SJSA1 (cell line): ENCODE measurements at regions not wholly inside any gene's neighbourhood (a gene's known extent, or its start where the extent isn't known, plus 50 kb on each side); places are given as distances from the start of the nearest gene placed in this dataset.
"Not testable (repeated sequence)": the region's sequence is repeated elsewhere in the genome, so short reads cannot be mapped to it uniquely, and the experiment has no call there.

Source experiments
- DNase-seq, 2 experiments: peaks; one replicate each; pipeline ENCODE4 v3.0.0-alpha.2; 2015 to 2020; ENCODE audit warnings: low spot score in 2 of 2, low read depth in 1 of 2
- H3K27ac ChIP-seq: fragments of 250-450 bp; sonication (Bioruptor Pico); 2 replicates; pipeline ENCODE4 v1.5.1; 2020; ENCODE audit warnings: mild to moderate bottlenecking, moderate library complexity
- H3K27me3 ChIP-seq: fragments of 250-450 bp; sonication (Bioruptor Pico); replicated peaks from 2 replicates; pipeline ENCODE4 v1.5.1; 2020; ENCODE audit warnings: mild to moderate bottlenecking, moderate library complexity
- H3K36me3 ChIP-seq: fragments of 250-450 bp; sonication (Bioruptor Pico); 2 replicates; pipeline ENCODE4 v1.5.1; 2020; ENCODE audit warnings: mild to moderate bottlenecking
- H3K4me1 ChIP-seq: fragments of 250-450 bp; sonication (Bioruptor Pico); replicated peaks from 2 replicates; pipeline ENCODE4 v1.6.1; 2021; ENCODE audit warnings: mild to moderate bottlenecking
- H3K4me3 ChIP-seq: fragments of 250-450 bp; sonication (Bioruptor Pico); 2 replicates; pipeline ENCODE4 v1.5.1; 2020; ENCODE audit warnings: mild to moderate bottlenecking
- H3K9me3 ChIP-seq: fragments of 250-450 bp; sonication (Bioruptor Pico); replicated peaks from 2 replicates; pipeline ENCODE4 v1.5.1; 2020; ENCODE audit warnings: mild to moderate bottlenecking

GRCh38 chr20:1820138-1821079 lies 74.8 kb upstream of the SIRPA start:
- Histone ChIP-seq H3K4me1 (peaks cover 31% of the 10 kb centered on the region), H3K27me3 (no peaks in the 10 kb centered on the region), H3K27ac (no peak overlapping the region), H3K4me3 (no peak overlapping the region), H3K36me3 (no peaks in the 10 kb centered on the region), H3K9me3 (peaks cover 10% of the 10 kb centered on the region)
- no peak for DNase-seq

GRCh38 chr20:1819311-1820137 lies 75.7 kb upstream of the SIRPA start:
- no peak for DNase-seq

DNA sequence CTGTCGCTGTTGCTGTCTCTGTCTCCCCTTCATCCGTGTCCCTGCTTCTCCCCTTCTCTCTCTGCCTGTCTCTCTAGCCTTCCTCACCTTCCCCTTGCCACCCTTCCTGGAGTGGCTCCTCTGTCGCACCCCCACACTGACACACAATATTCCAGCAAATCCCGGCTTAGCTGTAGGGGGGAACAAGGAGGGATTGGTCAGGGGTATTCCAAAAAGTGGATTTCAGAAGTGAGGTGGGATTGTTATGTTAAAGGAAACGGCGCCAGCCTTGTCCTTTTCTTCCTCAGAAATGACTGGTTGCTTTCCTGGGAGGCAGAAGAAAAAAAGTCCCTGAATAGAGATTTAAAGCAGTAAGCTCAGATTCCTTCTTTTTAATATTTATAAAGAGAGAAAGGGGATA lies 76.3 kb upstream of the SIRPA start:
- Histone ChIP-seq H3K27me3 (no peaks in the 10 kb centered on the region), H3K9me3 (peaks cover 10% of the 10 kb centered on the region), H3K36me3 (no peaks in the 10 kb centered on the region), H3K27ac (no peak overlapping the region), H3K4me1 (peaks cover 35% of the 10 kb centered on the region), H3K4me3 (no peak overlapping the region)
- DNase-seq: no peak

More at GRCh38 chr20:1819311-1820137, 75.7 kb upstream of the SIRPA start:
- no peaks in the 10 kb centered on the region for H3K36me3 ChIP-seq
- H3K4me3 ChIP-seq: no peak overlapping the region
- H3K4me1 ChIP-seq: peaks cover 34% of the 10 kb centered on the region
- H3K9me3 ChIP-seq: peaks cover 10% of the 10 kb centered on the region
- H3K27ac ChIP-seq: no peak overlapping the region
- no peaks in the 10 kb centered on the region for H3K27me3 ChIP-seq

- Histone ChIP-seq H3K9me3 (peaks cover 9% of the 10 kb centered on the region), H3K4me1 (peaks cover 40% of the 10 kb centered on the region), H3K4me3 (no peak overlapping the region), H3K27ac (no peak overlapping the region), H3K27me3 (no peaks in the 10 kb centered on the region), H3K36me3 (no peaks in the 10 kb centered on the region)
- no peak for DNase-seq
Measured at GRCh38 chr20:1818247-1818840, 76.9 kb upstream of the SIRPA start.

GRCh38 chr20:1817577-1818211 lies 77.5 kb upstream of the SIRPA start:
- Histone ChIP-seq H3K36me3 (no peaks in the 10 kb centered on the region), H3K27ac (no peak overlapping the region), H3K4me3 (no peak overlapping the region), H3K27me3 (no peaks in the 10 kb centered on the region), H3K9me3 (peaks cover 7% of the 10 kb centered on the region), H3K4me1 (peaks cover 45% of the 10 kb centered on the region)
- no peak for DNase-seq

- H3K9me3 ChIP-seq: peaks cover 1% of the 10 kb centered on the region; the same call in 1 of the 2 replicates
- H3K27ac ChIP-seq: peak overlapping the region; percentile 72
- peak; percentile 66 to 82 for DNase-seq
- H3K4me1 ChIP-seq: peaks cover 55% of the 10 kb centered on the region
- H3K4me3 ChIP-seq: no peak overlapping the region
- no peaks in the 10 kb centered on the region for H3K36me3 ChIP-seq
- H3K27me3 ChIP-seq: no peaks in the 10 kb centered on the region
Measured at GRCh38 chr20:1816384-1817381, 78.5 kb upstream of the SIRPA start.

DNA sequence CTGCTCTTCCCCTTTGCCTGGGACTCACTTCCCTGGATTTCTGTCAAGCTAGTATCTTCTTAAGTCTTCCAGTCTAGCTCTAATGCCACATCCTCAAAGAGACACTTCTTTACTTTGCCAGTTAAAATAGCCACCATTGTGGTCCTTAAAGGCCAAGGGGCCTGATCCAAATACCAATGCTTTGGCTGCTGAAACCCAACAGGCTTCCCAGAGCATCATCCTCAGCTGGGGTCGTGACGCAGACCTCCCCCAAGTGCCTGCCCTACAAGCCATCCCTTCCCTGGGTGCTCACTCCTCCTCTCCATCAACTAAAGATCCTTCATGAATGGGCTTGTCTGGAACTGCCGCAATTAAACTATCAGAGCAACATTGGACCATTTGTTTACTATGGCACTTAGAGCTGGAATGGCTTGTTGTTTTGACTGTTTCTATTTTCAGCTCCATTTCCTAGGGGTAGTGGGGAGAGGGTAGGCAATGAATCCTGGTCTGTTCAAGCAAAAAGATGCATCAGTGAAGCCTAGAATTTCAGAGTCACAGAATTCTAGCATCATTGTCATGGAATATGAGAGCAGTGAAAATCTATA lies 79.6 kb upstream of the SIRPA start:
- Histone ChIP-seq H3K9me3 (no peaks in the 10 kb centered on the region), H3K27me3 (no peaks in the 10 kb centered on the region), H3K4me1 (peaks cover 63% of the 10 kb centered on the region), H3K4me3 (no peak overlapping the region), H3K27ac (peak overlapping the region; percentile 72), H3K36me3 (no peaks in the 10 kb centered on the region)
- DNase-seq: peak in 1 of 2 experiments; percentile 37

DNA sequence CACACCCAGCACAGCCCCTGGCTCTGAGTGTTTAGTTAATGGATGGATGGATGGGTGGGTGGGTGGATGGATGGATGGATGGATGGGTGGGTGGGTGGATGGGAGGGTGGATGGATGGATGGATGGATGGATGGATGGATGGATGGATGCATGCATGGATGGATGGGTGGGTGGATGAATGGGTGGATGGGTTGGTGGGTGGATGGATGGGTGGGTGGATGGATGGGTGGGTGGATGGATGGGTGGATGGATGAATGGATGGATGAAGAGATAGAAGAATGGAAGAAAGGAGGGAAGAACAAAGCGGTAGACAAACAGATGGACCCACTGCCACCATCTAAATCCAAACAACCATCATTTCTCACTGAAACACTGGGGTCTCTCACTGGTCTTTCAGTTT lies 80.3 kb upstream of the SIRPA start:
- not testable (repeated sequence) for DNase-seq, H3K27me3 ChIP-seq, H3K9me3 ChIP-seq, H3K27ac ChIP-seq, H3K36me3 ChIP-seq, H3K4me3 ChIP-seq
- peaks cover 64% of the 10 kb centered on the region for H3K4me1 ChIP-seq

- no peaks in the 10 kb centered on the region for H3K36me3 ChIP-seq
- H3K4me1 ChIP-seq: peaks cover 73% of the 10 kb centered on the region
- peak overlapping the region; percentile 45 for H3K27ac ChIP-seq
Measured at GRCh38 chr20:1813674-1814635, 81.3 kb upstream of the SIRPA start.

GRCh38 chr20:1813101-1813529 lies 82.1 kb upstream of the SIRPA start:
- peaks cover 78% of the 10 kb centered on the region for H3K4me1 ChIP-seq
- H3K4me3 ChIP-seq: no peak overlapping the region
- no peaks in the 10 kb centered on the region for H3K27me3 ChIP-seq
- H3K36me3 ChIP-seq: no peaks in the 10 kb centered on the region
- no peaks in the 10 kb centered on the region for H3K9me3 ChIP-seq
- DNase-seq: peak; percentile 91 to 94
- H3K27ac ChIP-seq: peak overlapping the region; percentile 64

More at GRCh38 chr20:1813674-1814635, 81.3 kb upstream of the SIRPA start:
- H3K27me3 ChIP-seq: no peaks in the 10 kb centered on the region
- no peaks in the 10 kb centered on the region for H3K9me3 ChIP-seq
- no peak overlapping the region for H3K4me3 ChIP-seq
- DNase-seq: no peak
